ENCODE measurements at regions not wholly inside any gene's neighbourhood (a gene's known extent, or its start where the extent isn't known, plus 50 kb on each side); places are given as distances from the start of the nearest gene placed in this dataset.

GRCh38 chr6:125550892-125551291 is 198.5 kb upstream of the HEY2 start:
- TF ChIP-seq CTCF (conservative IDR thresholded peaks at IDR 0.05 in 1 of 2, IDR thresholded peaks at IDR 0.05 in 1 of 2; ENCODE audit: extremely low read depth in 1 of 2, insufficient read depth in 1 of 2, low read depth in 1 of 2, low read length in 2 of 2) = no peak
- no peak for TF ChIP-seq EZH2 (IDR thresholded peaks at IDR 0.05; ENCODE audit: borderline replicate concordance, low read length)
